Transverse colon (tissue), 4 donors: ENCODE measurements at regions not wholly inside any gene's neighbourhood (a gene's known extent, or its start where the extent isn't known, plus 50 kb on each side); places are given as distances from the start of the nearest gene placed in this dataset.

Experiments used
- DNase-seq: peaks from one replicate; pipeline ENCODE4 v3.0.0-alpha.2; 2019
- H3K27ac ChIP-seq, 4 donors: fragments of 200-600 bp; sonication (generic); 2 replicates each; pipeline ENCODE4 v1.5.1; 2016 to 2018; ENCODE audit warnings: inconsistent platforms in 4 of 4
- H3K27me3 ChIP-seq: fragments of 200-600 bp; sonication (generic); 2 replicates; pipeline ENCODE4 v1.5.1; 2017; ENCODE audit warnings: inconsistent platforms
- H3K36me3 ChIP-seq, 4 donors: fragments of 200-600 bp; sonication (generic); 2 replicates each; pipeline ENCODE4 v1.5.1; 2017 to 2019; ENCODE audit warnings: inconsistent platforms in 4 of 4
- H3K4me1 ChIP-seq, 4 donors: fragments of 200-600 bp; sonication (generic); 2 replicates each; pipeline ENCODE4 v1.5.1; 2017 to 2020; ENCODE audit warnings: inconsistent platforms in 4 of 4
- H3K4me3 ChIP-seq, 4 donors: fragments of 200-600 bp; sonication (generic); 1 replicate in 1 of 4; 2 replicates in 3 of 4; pipeline versions ENCODE4 v1.5.1 to v1.6.1; 2017 to 2019; ENCODE audit warnings: inconsistent platforms in 4 of 4
- H3K9me3 ChIP-seq, 2 donors: fragments of 200-600 bp; sonication (generic); 2 replicates each; pipeline ENCODE4 v1.5.1; 2017 to 2019; ENCODE audit warnings: inconsistent platforms in 2 of 2
- CTCF ChIP-seq, 5 experiments: fragments of 200-600 bp in 3 of 5; fragments of 450-650 bp in 2 of 5; sonication (generic) in 3 of 5; IDR thresholded peaks; 1 replicate in 2 of 5; 2 replicates in 3 of 5; pipeline ENCODE4 v1.5.1; 2016 to 2017; ENCODE audit warnings: antibody characterized with exemption in 5 of 5, inconsistent platforms in 3 of 5, mild to moderate bottlenecking in 2 of 5, moderate library complexity in 1 of 5
- EP300 ChIP-seq: sonication (generic); formaldehyde crosslinking; IDR thresholded peaks from one replicate; pipeline ENCODE4 v1.6.1; 2017; ENCODE audit warnings: antibody characterized with exemption, low read depth
- POLR2A ChIP-seq: fragments of 450-650 bp; IDR thresholded peaks from one replicate; pipeline ENCODE4 v1.6.1; 2016; ENCODE audit warnings: antibody characterized with exemption, mild to moderate bottlenecking, moderate library complexity
- POLR2AphosphoS5 ChIP-seq, 3 donors: sonication (generic); formaldehyde crosslinking; IDR thresholded peaks; one replicate each; pipeline ENCODE4 v1.6.1; 2016; ENCODE audit warnings: antibody characterized with exemption in 3 of 3
- whole genome bisulfite sequencing, 2 donors: methylation state at CpG; one replicate each; pipeline ENCODE4 v1.1.5; 2018; ENCODE audit warnings: low coverage in 1 of 2; 5-methylcytosine and 5-hydroxymethylcytosine counted together
- in situ Hi-C, 4 donors: fragments of 200-750 bp; cut with MboI; loops; one replicate each; pipeline versions ENCODE4 v1.15.0 to v1.15.1; 2017; ENCODE audit warnings: low sequenced_read_pairs in 3 of 4, low pct_ligation_motif_present in 1 of 4, low pct_unique_long_range_greater_than_20kb in 1 of 4
- intact Hi-C: fragments of 100-400 bp; cut with DNase I; formaldehyde crosslinking; loops from one replicate; pipeline ENCODE4 v1.15.1; 2023; ENCODE audit warnings: low total_unique reads

- DNase-seq: no peak
- Histone ChIP-seq H3K36me3 (no peaks in the 10 kb centered on the region), H3K4me3 (no peak overlapping the region), H3K9me3 (no peaks in the 10 kb centered on the region), H3K4me1 (no peaks in the 10 kb centered on the region), H3K27me3 (no peaks in the 10 kb centered on the region), H3K27ac (no peak overlapping the region)
- in situ Hi-C loops (no loop called here), intact Hi-C loops (no loop called here)
- TF ChIP-seq EP300 (no peak), POLR2AphosphoS5 (IDR thresholded peaks at IDR 0.05) (no peak), POLR2A (no peak), CTCF (IDR thresholded peaks at IDR 0.05) (no peak)
- WGBS, 2 donors: 87 to 89% methylated on average over 3 to 4 of the region's 4 CpGs
Measured at GRCh38 chr3:164521139-164521538, 557.2 kb downstream of the SI start.

GRCh38 chr3:164515256-164515655, 563.0 kb downstream of the SI start:
- DNase-seq: no peak
- Histone ChIP-seq H3K27me3 (no peaks in the 10 kb centered on the region), H3K9me3 (no peaks in the 10 kb centered on the region), H3K4me1 (no peaks in the 10 kb centered on the region), H3K27ac (no peak overlapping the region), H3K36me3 (no peaks in the 10 kb centered on the region), H3K4me3 (no peak overlapping the region)
- in situ Hi-C loops: no loop called here
- TF ChIP-seq POLR2AphosphoS5 (IDR thresholded peaks at IDR 0.05): no peak
- no peak for TF ChIP-seq CTCF (IDR thresholded peaks at IDR 0.05)
- no peak for TF ChIP-seq POLR2A
- no peak for TF ChIP-seq EP300
- WGBS, 2 donors: 78% methylated on average over 5 of the region's 5 CpGs; no CpG with 5 or more reads in 1 of the 2 donors
- intact Hi-C loops: no loop called here

- H3K4me1 ChIP-seq: no peaks in the 10 kb centered on the region
- TF ChIP-seq EP300 (no peak), POLR2AphosphoS5 (IDR thresholded peaks at IDR 0.05) (no peak), CTCF (IDR thresholded peaks at IDR 0.05) (no peak), POLR2A (no peak)
- no peak for DNase-seq
- no peak overlapping the region for H3K27ac ChIP-seq
- no peaks in the 10 kb centered on the region for H3K36me3 ChIP-seq
- H3K27me3 ChIP-seq: no peaks in the 10 kb centered on the region
- H3K9me3 ChIP-seq: no peaks in the 10 kb centered on the region
- 86 to 100% methylated on average over 1 to 6 of the region's 6 CpGs for WGBS, 2 donors
- in situ Hi-C loops: no loop called here
- H3K4me3 ChIP-seq: no peak overlapping the region
- intact Hi-C loops: no loop called here
Measured at GRCh38 chr3:164514576-164514975, 563.7 kb downstream of the SI start.

- Histone ChIP-seq H3K27me3 (no peaks in the 10 kb centered on the region), H3K27ac (no peak overlapping the region), H3K9me3 (no peaks in the 10 kb centered on the region), H3K36me3 (no peaks in the 10 kb centered on the region), H3K4me3 (no peak overlapping the region), H3K4me1 (no peaks in the 10 kb centered on the region)
- in situ Hi-C loops (no loop called here), intact Hi-C loops (no loop called here)
- no peak for DNase-seq
- TF ChIP-seq POLR2AphosphoS5 (IDR thresholded peaks at IDR 0.05) (no peak), EP300 (no peak), POLR2A (no peak), CTCF (IDR thresholded peaks at IDR 0.05) (no peak)
Measured at GRCh38 chr3:164507886-164508285, 570.4 kb downstream of the SI start.
